Neural crest cell (in vitro differentiated cells): ENCODE measurements at regions not wholly inside any gene's neighbourhood (a gene's known extent, or its start where the extent isn't known, plus 50 kb on each side); places are given as distances from the start of the nearest gene placed in this dataset.

Experiments
- DNase-seq: peaks from one replicate; pipeline ENCODE4 v3.0.0; 2021; ENCODE audit warnings: low read depth, mixed read lengths, low spot score
- H3K27ac Mint-ChIP-seq: one replicate; pipeline ENCODE4 v1.8.0; 2021; ENCODE audit warnings: mild to moderate bottlenecking, mixed read lengths; ENCODE audit not compliant: unreplicated experiment
- H3K27me3 Mint-ChIP-seq: 2 replicates; pipeline ENCODE4 v1.8.0; 2021; ENCODE audit warnings: low read depth, mild to moderate bottlenecking, mixed read lengths
- H3K36me3 Mint-ChIP-seq: 2 replicates; pipeline ENCODE4 v1.8.0; 2021; ENCODE audit warnings: low read depth, mild to moderate bottlenecking, mixed read lengths
- H3K4me1 Mint-ChIP-seq: 2 replicates; pipeline ENCODE4 v1.8.0; 2021; ENCODE audit warnings: mixed read lengths
- H3K4me3 Mint-ChIP-seq: one replicate; pipeline ENCODE4 v1.8.0; 2021; ENCODE audit warnings: mild to moderate bottlenecking, mixed read lengths
- H3K9me3 Mint-ChIP-seq: 2 replicates; pipeline ENCODE4 v1.8.0; 2021; ENCODE audit warnings: mixed read lengths
- CTCF ChIP-seq: fragments of 200-600 bp; sonication (generic); conservative IDR thresholded peaks from 2 replicates; pipeline ENCODE4 v1.5.0; 2021; ENCODE audit warnings: antibody characterized with exemption, mild to moderate bottlenecking

DNA sequence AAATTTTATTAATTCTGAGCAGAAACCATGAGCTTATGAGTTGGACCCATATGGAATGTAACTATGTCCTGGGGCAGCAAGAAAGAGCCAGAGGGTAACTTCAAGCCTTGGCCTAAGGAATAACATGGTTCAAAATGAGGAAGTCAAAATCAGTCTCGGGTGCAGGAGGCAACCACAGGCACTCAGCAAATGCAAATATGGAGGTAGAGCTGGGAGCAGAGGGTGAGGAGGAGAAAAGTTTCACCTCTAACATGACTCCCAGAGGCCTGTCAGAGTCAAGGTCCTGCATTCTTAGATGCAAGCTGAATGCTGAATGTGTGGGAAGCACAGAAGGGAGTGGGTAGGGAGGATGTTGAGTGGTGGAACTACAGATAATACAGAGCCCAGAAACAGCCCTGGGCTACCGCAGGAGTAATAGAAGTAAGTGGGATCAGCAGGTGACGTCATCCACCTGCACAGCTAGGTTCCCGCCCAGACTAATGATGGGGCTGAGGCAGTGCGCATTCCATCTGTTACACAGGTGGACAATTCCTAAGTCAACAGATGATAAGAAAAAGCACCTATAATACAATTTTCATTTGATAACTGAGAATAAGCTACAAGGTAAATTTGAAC is 279.8 kb upstream of the ARRDC4 start:
- no peaks in the 10 kb centered on the region for H3K27me3 Mint-ChIP-seq
- H3K36me3 Mint-ChIP-seq: no peaks in the 10 kb centered on the region

GRCh38 chr15:97683831-97684230 is 276.7 kb upstream of the ARRDC4 start:
- H3K27ac Mint-ChIP-seq: no peak overlapping the region
- H3K4me3 Mint-ChIP-seq: no peak overlapping the region
- no peaks in the 10 kb centered on the region for H3K27me3 Mint-ChIP-seq
- no peak for DNase-seq
- H3K36me3 Mint-ChIP-seq: no peaks in the 10 kb centered on the region
- no peaks in the 10 kb centered on the region for H3K4me1 Mint-ChIP-seq
- TF ChIP-seq CTCF: no peak
- peaks cover 8% of the 10 kb centered on the region for H3K9me3 Mint-ChIP-seq

More for the DNA sequence above, 279.8 kb upstream of the ARRDC4 start:
- Mint-ChIP-seq H3K9me3 (peaks cover 8% of the 10 kb centered on the region), H3K27ac (no peak overlapping the region), H3K4me1 (no peaks in the 10 kb centered on the region), H3K4me3 (no peak overlapping the region)
- TF ChIP-seq CTCF: no peak
- no peak for DNase-seq

GRCh38 chr15:97684249-97684648 is 276.3 kb upstream of the ARRDC4 start:
- no peak for TF ChIP-seq CTCF
- Mint-ChIP-seq H3K4me1 (no peaks in the 10 kb centered on the region), H3K9me3 (peaks cover 8% of the 10 kb centered on the region), H3K27me3 (no peaks in the 10 kb centered on the region), H3K36me3 (no peaks in the 10 kb centered on the region), H3K4me3 (no peak overlapping the region), H3K27ac (no peak overlapping the region)
- no peak for DNase-seq

GRCh38 chr15:97686324-97686723 is 274.2 kb upstream of the ARRDC4 start:
- H3K9me3 Mint-ChIP-seq: peaks cover 5% of the 10 kb centered on the region
- H3K4me1 Mint-ChIP-seq: no peaks in the 10 kb centered on the region
- no peak for DNase-seq
- no peaks in the 10 kb centered on the region for H3K36me3 Mint-ChIP-seq
- no peak overlapping the region for H3K27ac Mint-ChIP-seq
- no peak overlapping the region for H3K4me3 Mint-ChIP-seq
- TF ChIP-seq CTCF: no peak
- H3K27me3 Mint-ChIP-seq: no peaks in the 10 kb centered on the region

GRCh38 chr15:97687654-97688053 is 272.8 kb upstream of the ARRDC4 start:
- no peak overlapping the region for H3K4me3 Mint-ChIP-seq
- H3K27me3 Mint-ChIP-seq: no peaks in the 10 kb centered on the region
- peaks cover 3% of the 10 kb centered on the region for H3K9me3 Mint-ChIP-seq
- no peak for DNase-seq
- TF ChIP-seq CTCF: no peak
- no peaks in the 10 kb centered on the region for H3K4me1 Mint-ChIP-seq
- no peaks in the 10 kb centered on the region for H3K36me3 Mint-ChIP-seq
- H3K27ac Mint-ChIP-seq: no peak overlapping the region
